PC-3 (cell line): ENCODE measurements at regions not wholly inside any gene's neighbourhood (a gene's known extent, or its start where the extent isn't known, plus 50 kb on each side); places are given as distances from the start of the nearest gene placed in this dataset.

Experiments used
- ATAC-seq: fragments of 200-7000 bp; cut with Tn5 transposase; 2 replicates; pipeline ENCODE4 v1.9.1; 2020; ENCODE audit warnings: mild to moderate bottlenecking, moderate library complexity
- BruUV-seq: library from RNA; stranded (reverse); fragments of 400-500 nt; replicated peaks from 2 replicates; lab custom pipeline; 2021; lab: Mats Ljungman, UMichigan
- CTCF ChIA-PET: fragments of 300-600 bp; sonication (Branson Sonifier 250); formaldehyde crosslinking; loops from one replicate; lab custom pipeline; 2022; ENCODE audit warnings: antibody characterized with exemption; lab: Charles Lee
- POLR2A ChIA-PET: fragments of 300-600 bp; sonication (Branson Sonifier 250); formaldehyde crosslinking; loops from one replicate; lab custom pipeline; 2022; ENCODE audit warnings: antibody characterized with exemption; ENCODE audit not compliant: unreplicated experiment; lab: Charles Lee
- DNase-seq: peaks from one replicate; pipeline ENCODE4 v3.0.0-alpha.2; 2015
- H2AFZ ChIP-seq: fragments of 300-600 bp; sonication (generic); 2 replicates; pipeline ENCODE4 v1.6.0; 2016; ENCODE audit warnings: antibody characterized with exemption, low read length
- H3F3A ChIP-seq: fragments of 300-600 bp; sonication (generic); one replicate; pipeline ENCODE4 v1.6.0; 2017; ENCODE audit warnings: antibody characterized with exemption, low read length, control low read depth, mild to moderate bottlenecking; ENCODE audit not compliant: unreplicated experiment
- H3K27ac ChIP-seq: fragments of 300-600 bp; sonication (generic); 2 replicates; pipeline ENCODE4 v1.5.1; 2016; ENCODE audit warnings: mild to moderate bottlenecking, low read length
- H3K27me3 ChIP-seq: fragments of 300-600 bp; sonication (generic); 2 replicates; pipeline ENCODE4 v1.6.1; 2016; ENCODE audit warnings: low read length, mixed read lengths
- H3K36me3 ChIP-seq: fragments of 300-600 bp; sonication (generic); 2 replicates; pipeline ENCODE4 v1.6.1; 2016; ENCODE audit warnings: low read depth, mixed run types, low read length, mixed read lengths
- H3K4me1 ChIP-seq: fragments of 300-600 bp; sonication (generic); 2 replicates; pipeline ENCODE4 v1.5.1; 2016; ENCODE audit warnings: low read length; ENCODE audit not compliant: insufficient read depth
- H3K4me2 ChIP-seq: fragments of 300-600 bp; sonication (generic); 2 replicates; pipeline ENCODE4 v1.6.0; 2016; ENCODE audit warnings: low read length
- H3K4me3 ChIP-seq: fragments of 300-600 bp; sonication (generic); 2 replicates; pipeline ENCODE4 v1.5.1; 2016; ENCODE audit warnings: mild to moderate bottlenecking, low read length, mixed read lengths
- H3K79me2 ChIP-seq: fragments of 300-600 bp; sonication (generic); 2 replicates; pipeline ENCODE4 v1.6.1; 2017; ENCODE audit warnings: low read length, mixed read lengths
- H3K9ac ChIP-seq: fragments of 300-600 bp; sonication (generic); 2 replicates; pipeline ENCODE4 v1.6.0; 2016; ENCODE audit warnings: mild to moderate bottlenecking, low read length
- H3K9me2 ChIP-seq: fragments of 300-600 bp; sonication (generic); replicated peaks from 2 replicates; pipeline ENCODE4 v1.6.1; 2016; ENCODE audit warnings: mixed run types, low read length, mixed read lengths
- H3K9me3 ChIP-seq: fragments of 300-600 bp; sonication (generic); 2 replicates; pipeline ENCODE4 v1.6.1; 2016; ENCODE audit warnings: low read length, mixed read lengths
- H4K20me1 ChIP-seq: fragments of 300-600 bp; sonication (generic); 2 replicates; pipeline ENCODE4 v1.6.1; 2016; ENCODE audit warnings: low read length, mixed read lengths
- CTCF ChIP-seq: fragments of 300-600 bp; sonication (generic); conservative IDR thresholded peaks from 2 replicates; pipeline ENCODE4 v1.5.1; 2017; ENCODE audit warnings: antibody characterized with exemption, low read depth, mild to moderate bottlenecking, low read length
- EZH2 ChIP-seq: fragments of 300-600 bp; sonication (generic); IDR thresholded peaks from one replicate; pipeline ENCODE4 v1.6.1; 2017; ENCODE audit warnings: antibody characterized with exemption, mild to moderate bottlenecking, low read length; ENCODE audit not compliant: unreplicated experiment
- EZH2phosphoT487 ChIP-seq: fragments of 300-600 bp; sonication (generic); IDR thresholded peaks from 2 replicates; pipeline ENCODE4 v1.6.1; 2018; ENCODE audit warnings: mild to moderate bottlenecking, antibody characterized with exemption, low read length, borderline replicate concordance
- intact Hi-C: fragments of 100-400 bp; cut with micrococcal nuclease; formaldehyde crosslinking; loops from 2 replicates; pipeline ENCODE4 v1.9.0; 2023

- Histone ChIP-seq H3K27ac (no peak overlapping the region), H3K4me1 (peaks cover 14% of the 10 kb centered on the region), H4K20me1 (no peaks in the 10 kb centered on the region), H3K27me3 (no peaks in the 10 kb centered on the region), H3K4me3 (no peak overlapping the region), H3K9me3 (no peaks in the 10 kb centered on the region), H3K4me2 (no peak overlapping the region), H3K9ac (no peak overlapping the region), H2AFZ (no peak overlapping the region), H3K9me2 (no peaks in the 10 kb centered on the region), H3F3A (no peaks in the 10 kb centered on the region), H3K36me3 (no peaks in the 10 kb centered on the region), H3K79me2 (no peaks in the 10 kb centered on the region)
- TF ChIP-seq EZH2phosphoT487 = no peak
- no peak for TF ChIP-seq CTCF
- TF ChIP-seq EZH2 = no peak
- BruUV-seq = no TSS peak
- DNase-seq = no peak
- intact Hi-C loops = loop anchor here (5.0 kb wide), 1 partner anchor 69 kb away; no protein-coding TSS in a partner anchor
- ChIA-PET POLR2A (no interaction called here), CTCF (no interaction called here)
- no peak for ATAC-seq
These were observed 62.5 kb upstream of the METAP2 start for GRCh38 chr12:95411466-95411865.

- intact Hi-C loops = loop anchor here (2.0 to 5.0 kb wide), 2 partner anchors 60 to 70 kb away; no protein-coding TSS in a partner anchor
- no peaks in the 10 kb centered on the region for H3K9me2 ChIP-seq
- H2AFZ ChIP-seq = peak overlapping the region; percentile 32; the same call in 1 of the 2 replicates
- CTCF ChIA-PET = no interaction called here
- H3K27ac ChIP-seq = peak overlapping the region; percentile 81
- POLR2A ChIA-PET = interaction anchor here (0.6 to 0.7 kb wide), 3 partner anchors 13 to 650 kb away, joined by 3 read pairs; no protein-coding TSS in a partner anchor
- peak; percentile 84 for ATAC-seq
- peak overlapping the region; percentile 42 for H3K9ac ChIP-seq
- H3K36me3 ChIP-seq = no peaks in the 10 kb centered on the region
- H3K4me2 ChIP-seq = peak overlapping the region; percentile 49
- H3K9me3 ChIP-seq = no peaks in the 10 kb centered on the region
- H4K20me1 ChIP-seq = no peaks in the 10 kb centered on the region
- H3K79me2 ChIP-seq = no peaks in the 10 kb centered on the region
- H3K27me3 ChIP-seq = no peaks in the 10 kb centered on the region
- TF ChIP-seq EZH2phosphoT487 (no peak), EZH2 (no peak), CTCF (no peak)
- H3K4me1 ChIP-seq = peaks cover 14% of the 10 kb centered on the region
- H3K4me3 ChIP-seq = no peak overlapping the region
- no peaks in the 10 kb centered on the region for H3F3A ChIP-seq
- peak; percentile 92 for DNase-seq
- BruUV-seq = TSS peak; percentile 91
These were observed 61.3 kb upstream of the METAP2 start for GRCh38 chr12:95412482-95413311.

GRCh38 chr12:95413576-95413975, 60.4 kb upstream of the METAP2 start:
- BruUV-seq = no TSS peak
- intact Hi-C loops = loop anchor here (2.0 to 5.0 kb wide), 2 partner anchors 59 to 71 kb away; no protein-coding TSS in a partner anchor
- Histone ChIP-seq H3K9ac (no peak overlapping the region), H3F3A (no peaks in the 10 kb centered on the region), H3K27me3 (no peaks in the 10 kb centered on the region), H2AFZ (no peak overlapping the region), H3K36me3 (no peaks in the 10 kb centered on the region), H3K79me2 (no peaks in the 10 kb centered on the region), H4K20me1 (no peaks in the 10 kb centered on the region), H3K9me2 (no peaks in the 10 kb centered on the region), H3K4me3 (no peak overlapping the region), H3K9me3 (no peaks in the 10 kb centered on the region), H3K27ac (peak overlapping the region; percentile 31), H3K4me2 (no peak overlapping the region), H3K4me1 (peaks cover 14% of the 10 kb centered on the region)
- TF ChIP-seq EZH2 = no peak
- TF ChIP-seq EZH2phosphoT487 = no peak
- TF ChIP-seq CTCF = no peak
- no peak for DNase-seq
- ATAC-seq = peak; percentile 11; the same call in 1 of the 2 replicates
- ChIA-PET POLR2A (no interaction called here), CTCF (no interaction called here)
